Panc1 (cell line): ENCODE measurements at regions not wholly inside any gene's neighbourhood (a gene's known extent, or its start where the extent isn't known, plus 50 kb on each side); places are given as distances from the start of the nearest gene placed in this dataset.

Experiments used
- ATAC-seq: fragments of 200-7000 bp; cut with Tn5 transposase; 2 replicates; pipeline ENCODE4 v1.9.1; 2020; ENCODE audit warnings: mild to moderate bottlenecking, moderate library complexity
- BruUV-seq: library from RNA; stranded (reverse); fragments of 400-500 nt; replicated peaks from 2 replicates; lab custom pipeline; 2021; lab: Mats Ljungman, UMichigan
- CTCF ChIA-PET: fragments of 300-600 bp; sonication (Branson Sonifier 250); formaldehyde crosslinking; loops from one replicate; lab custom pipeline; 2022; ENCODE audit warnings: antibody characterized with exemption; lab: Charles Lee
- POLR2A ChIA-PET: fragments of 300-600 bp; sonication (Branson Sonifier 250); formaldehyde crosslinking; loops from one replicate; lab custom pipeline; 2022; ENCODE audit warnings: antibody characterized with exemption; lab: Charles Lee
- DNase-seq: peaks from one replicate; pipeline ENCODE4 v3.0.0-alpha.2; 2010; ENCODE audit warnings: low read depth, low spot score
- H3K27ac ChIP-seq: 2 replicates; pipeline ENCODE4 v1.5.1; 2011; ENCODE audit warnings: mild to moderate bottlenecking, low read length, inconsistent platforms
- H3K27me3 ChIP-seq: fragments of 200-500 bp; sonication (Bioruptor generic); 2 replicates; pipeline ENCODE4 v1.6.0; 2014; ENCODE audit warnings: low read length, inconsistent platforms; ENCODE audit not compliant: control insufficient read depth, insufficient read depth
- H3K36me3 ChIP-seq: fragments of 200-500 bp; sonication (Bioruptor generic); 2 replicates; pipeline ENCODE4 v1.5.1; 2014; ENCODE audit warnings: inconsistent platforms, mild to moderate bottlenecking, low read length, moderate library complexity; ENCODE audit not compliant: control insufficient read depth, insufficient read depth
- H3K4me1 ChIP-seq: 2 replicates; pipeline ENCODE4 v1.5.1; 2011; ENCODE audit warnings: inconsistent platforms, mild to moderate bottlenecking, low read length, moderate library complexity; ENCODE audit not compliant: control insufficient read depth, insufficient read depth
- H3K4me3 ChIP-seq, 2 experiments: 2 replicates each; pipeline ENCODE4 v1.5.1; 2011 to 2012; ENCODE audit warnings: low read depth in 2 of 2, low read length in 2 of 2, mild to moderate bottlenecking in 2 of 2, inconsistent platforms in 1 of 2, moderate library complexity in 1 of 2
- H3K9me3 ChIP-seq: fragments of 200-500 bp; sonication (Bioruptor generic); 2 replicates; pipeline ENCODE4 v1.5.1; 2014; ENCODE audit warnings: low read depth, mild to moderate bottlenecking, inconsistent platforms, low read length, moderate library complexity; ENCODE audit not compliant: control insufficient read depth, insufficient read depth
- POLR2AphosphoS5 ChIP-seq: IDR thresholded peaks from 2 replicates; pipeline ENCODE4 v1.6.1; 2012; ENCODE audit warnings: mild to moderate bottlenecking, low read depth, low read length, moderate library complexity
- SIN3A ChIP-seq: IDR thresholded peaks from 2 replicates; pipeline ENCODE4 v1.6.1; 2012; ENCODE audit warnings: low read depth, mild to moderate bottlenecking, low read length, moderate library complexity, borderline replicate concordance; ENCODE audit not compliant: insufficient read depth
- TCF7L2 ChIP-seq: IDR thresholded peaks from 2 replicates; pipeline ENCODE4 v1.6.1; 2011; ENCODE audit warnings: mild to moderate bottlenecking, low read depth, low read length, inconsistent platforms
- in situ Hi-C: cut with HindIII; loops from 2 replicates; pipeline ENCODE4 v1.10.0; 2016; ENCODE audit warnings: low sequenced_read_pairs, low pct_unique_long_range_greater_than_20kb
- intact Hi-C: fragments of 100-400 bp; cut with micrococcal nuclease; formaldehyde crosslinking; loops from one replicate; pipeline ENCODE4 v1.10.0; 2022; ENCODE audit not compliant: unreplicated experiment
- TF ChIP-seq, protein P1 (sequence below): fragments of 450-650 bp; IDR thresholded peaks from 2 replicates; pipeline ENCODE4 v1.5.1; 2017; ENCODE audit warnings: mild to moderate bottlenecking
- TF ChIP-seq, protein P2 (sequence below), 2 experiments: IDR thresholded peaks; 2 replicates each; pipeline ENCODE4 v1.6.1; 2011 to 2012; ENCODE audit warnings: low read depth in 2 of 2, control low read depth in 1 of 2, low read length in 1 of 2, mild to moderate bottlenecking in 1 of 2, moderate library complexity in 1 of 2; ENCODE audit not compliant: insufficient read depth in 1 of 2

DNA sequence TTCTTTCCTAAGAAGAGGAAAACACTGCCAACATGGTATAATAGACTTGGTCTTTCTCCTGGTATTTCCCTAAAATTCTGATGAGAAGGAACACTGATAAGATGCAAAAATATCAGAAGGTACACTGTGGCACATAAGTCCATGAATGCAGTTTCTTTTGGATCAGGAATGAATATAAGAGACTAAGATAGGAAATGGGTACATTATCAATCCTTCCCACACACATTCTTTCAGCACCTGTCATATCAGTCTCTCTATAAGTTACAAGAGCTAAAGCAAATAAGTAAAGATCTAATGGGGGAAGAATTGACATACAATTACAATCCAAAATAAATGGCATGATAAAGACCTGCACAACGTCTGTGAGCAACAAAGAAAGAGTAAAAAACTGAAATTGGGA, 1101.0 kb downstream of the ROBO2 start:
- in situ Hi-C loops (no loop called here), intact Hi-C loops (no loop called here)
- CTCF ChIA-PET, result no interaction called here
- BruUV-seq, result no TSS peak
- POLR2A ChIA-PET, result no interaction called here
- no peaks in the 10 kb centered on the region for H3K27me3 ChIP-seq
- no peak for DNase-seq
- ATAC-seq, result no peak
- no peak overlapping the region for H3K4me3 ChIP-seq
- no peaks in the 10 kb centered on the region for H3K4me1 ChIP-seq
- H3K36me3 ChIP-seq, result no peaks in the 10 kb centered on the region
- no peak overlapping the region for H3K27ac ChIP-seq
- no peak for TF ChIP-seq TCF7L2
- TF ChIP-seq, protein P1, sequence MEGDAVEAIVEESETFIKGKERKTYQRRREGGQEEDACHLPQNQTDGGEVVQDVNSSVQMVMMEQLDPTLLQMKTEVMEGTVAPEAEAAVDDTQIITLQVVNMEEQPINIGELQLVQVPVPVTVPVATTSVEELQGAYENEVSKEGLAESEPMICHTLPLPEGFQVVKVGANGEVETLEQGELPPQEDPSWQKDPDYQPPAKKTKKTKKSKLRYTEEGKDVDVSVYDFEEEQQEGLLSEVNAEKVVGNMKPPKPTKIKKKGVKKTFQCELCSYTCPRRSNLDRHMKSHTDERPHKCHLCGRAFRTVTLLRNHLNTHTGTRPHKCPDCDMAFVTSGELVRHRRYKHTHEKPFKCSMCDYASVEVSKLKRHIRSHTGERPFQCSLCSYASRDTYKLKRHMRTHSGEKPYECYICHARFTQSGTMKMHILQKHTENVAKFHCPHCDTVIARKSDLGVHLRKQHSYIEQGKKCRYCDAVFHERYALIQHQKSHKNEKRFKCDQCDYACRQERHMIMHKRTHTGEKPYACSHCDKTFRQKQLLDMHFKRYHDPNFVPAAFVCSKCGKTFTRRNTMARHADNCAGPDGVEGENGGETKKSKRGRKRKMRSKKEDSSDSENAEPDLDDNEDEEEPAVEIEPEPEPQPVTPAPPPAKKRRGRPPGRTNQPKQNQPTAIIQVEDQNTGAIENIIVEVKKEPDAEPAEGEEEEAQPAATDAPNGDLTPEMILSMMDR, result no peak
- no peak for TF ChIP-seq POLR2AphosphoS5
- TF ChIP-seq SIN3A, result no peak
- TF ChIP-seq, protein P2, sequence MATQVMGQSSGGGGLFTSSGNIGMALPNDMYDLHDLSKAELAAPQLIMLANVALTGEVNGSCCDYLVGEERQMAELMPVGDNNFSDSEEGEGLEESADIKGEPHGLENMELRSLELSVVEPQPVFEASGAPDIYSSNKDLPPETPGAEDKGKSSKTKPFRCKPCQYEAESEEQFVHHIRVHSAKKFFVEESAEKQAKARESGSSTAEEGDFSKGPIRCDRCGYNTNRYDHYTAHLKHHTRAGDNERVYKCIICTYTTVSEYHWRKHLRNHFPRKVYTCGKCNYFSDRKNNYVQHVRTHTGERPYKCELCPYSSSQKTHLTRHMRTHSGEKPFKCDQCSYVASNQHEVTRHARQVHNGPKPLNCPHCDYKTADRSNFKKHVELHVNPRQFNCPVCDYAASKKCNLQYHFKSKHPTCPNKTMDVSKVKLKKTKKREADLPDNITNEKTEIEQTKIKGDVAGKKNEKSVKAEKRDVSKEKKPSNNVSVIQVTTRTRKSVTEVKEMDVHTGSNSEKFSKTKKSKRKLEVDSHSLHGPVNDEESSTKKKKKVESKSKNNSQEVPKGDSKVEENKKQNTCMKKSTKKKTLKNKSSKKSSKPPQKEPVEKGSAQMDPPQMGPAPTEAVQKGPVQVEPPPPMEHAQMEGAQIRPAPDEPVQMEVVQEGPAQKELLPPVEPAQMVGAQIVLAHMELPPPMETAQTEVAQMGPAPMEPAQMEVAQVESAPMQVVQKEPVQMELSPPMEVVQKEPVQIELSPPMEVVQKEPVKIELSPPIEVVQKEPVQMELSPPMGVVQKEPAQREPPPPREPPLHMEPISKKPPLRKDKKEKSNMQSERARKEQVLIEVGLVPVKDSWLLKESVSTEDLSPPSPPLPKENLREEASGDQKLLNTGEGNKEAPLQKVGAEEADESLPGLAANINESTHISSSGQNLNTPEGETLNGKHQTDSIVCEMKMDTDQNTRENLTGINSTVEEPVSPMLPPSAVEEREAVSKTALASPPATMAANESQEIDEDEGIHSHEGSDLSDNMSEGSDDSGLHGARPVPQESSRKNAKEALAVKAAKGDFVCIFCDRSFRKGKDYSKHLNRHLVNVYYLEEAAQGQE (IDR thresholded peaks at IDR 0.05; ENCODE audit: insufficient read depth in 1 of 2, low read depth in 2 of 2, low read length in 1 of 2), result no peak
- H3K9me3 ChIP-seq, result no peaks in the 10 kb centered on the region

DNA sequence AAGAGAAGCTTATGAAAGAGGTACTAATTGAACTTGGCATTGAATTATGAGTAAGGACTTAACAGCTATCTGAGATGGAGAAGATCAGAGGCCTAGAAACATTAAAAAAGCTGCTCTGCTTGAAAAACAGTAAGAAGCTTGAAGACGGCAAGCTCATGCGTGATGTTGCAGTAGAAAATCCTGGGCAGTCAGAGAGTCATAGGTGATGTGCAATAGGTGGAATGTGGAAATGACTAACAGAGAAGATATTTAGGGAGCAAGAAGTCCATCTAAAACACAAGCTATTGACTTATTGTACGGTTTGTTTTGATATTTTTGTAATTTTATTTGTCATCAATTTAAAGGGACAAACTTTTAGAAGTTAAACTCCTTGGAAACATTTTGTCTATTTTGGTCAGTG, 1101.4 kb downstream of the ROBO2 start:
- TF ChIP-seq, protein P2 (IDR thresholded peaks at IDR 0.05; ENCODE audit: insufficient read depth in 1 of 2, low read depth in 2 of 2, low read length in 1 of 2), result no peak
- no peak for TF ChIP-seq SIN3A
- no peak for TF ChIP-seq POLR2AphosphoS5
- in situ Hi-C loops, result no loop called here
- no peaks in the 10 kb centered on the region for H3K36me3 ChIP-seq
- POLR2A ChIA-PET, result no interaction called here
- intact Hi-C loops, result no loop called here
- CTCF ChIA-PET, result no interaction called here
- H3K9me3 ChIP-seq, result no peaks in the 10 kb centered on the region
- H3K4me3 ChIP-seq, result no peak overlapping the region
- no TSS peak for BruUV-seq
- H3K27ac ChIP-seq, result no peak overlapping the region
- no peak for DNase-seq
- H3K27me3 ChIP-seq, result no peaks in the 10 kb centered on the region
- no peaks in the 10 kb centered on the region for H3K4me1 ChIP-seq
- ATAC-seq, result no peak
